Gastrocnemius medialis (tissue), 4 donors: ENCODE measurements at regions not wholly inside any gene's neighbourhood (a gene's known extent, or its start where the extent isn't known, plus 50 kb on each side); places are given as distances from the start of the nearest gene placed in this dataset.

Experiments used
- ATAC-seq, 2 donors: fragments of 150-250 bp; one replicate each; pipeline ENCODE4 v1.9.1; 2016
- DNase-seq, 2 donors: peaks; one replicate each; pipeline ENCODE4 v3.0.0-alpha.2; 2019
- H3K27ac ChIP-seq, 4 donors: fragments of 200-600 bp; sonication (generic); 1 replicate in 1 of 4; 2 replicates in 3 of 4; pipeline ENCODE4 v1.5.1; 2016 to 2018; ENCODE audit warnings: mild to moderate bottlenecking in 2 of 4, moderate library complexity in 1 of 4
- H3K27me3 ChIP-seq, 3 donors: fragments of 200-600 bp; sonication (generic) in 2 of 3; 1 replicate in 1 of 3; 2 replicates in 2 of 3; pipeline versions ENCODE4 v1.5.1 to v1.6.0; 2016 to 2019; ENCODE audit warnings: mild to moderate bottlenecking in 1 of 3, moderate library complexity in 1 of 3
- H3K36me3 ChIP-seq, 2 donors: fragments of 200-600 bp; sonication (generic) in 1 of 2; one replicate each; pipeline ENCODE4 v1.5.1; 2017 to 2018
- H3K4me1 ChIP-seq, 2 donors: fragments of 200-600 bp; sonication (generic) in 1 of 2; one replicate each; pipeline ENCODE4 v1.5.1; 2016 to 2017; ENCODE audit warnings: mild to moderate bottlenecking in 2 of 2
- H3K4me3 ChIP-seq, 4 donors: fragments of 200-600 bp; sonication (generic) in 3 of 4; 1 replicate in 1 of 4; 2 replicates in 3 of 4; pipeline ENCODE4 v1.5.1; 2016 to 2019; ENCODE audit warnings: mild to moderate bottlenecking in 2 of 4
- H3K9me3 ChIP-seq, 3 donors: fragments of 200-600 bp; sonication (generic) in 2 of 3; 1 replicate in 1 of 3; 2 replicates in 2 of 3; pipeline ENCODE4 v1.5.1; 2016 to 2019
- CTCF ChIP-seq, 5 experiments: fragments of 450-650 bp in 3 of 5; fragments of 200-600 bp in 2 of 5; sonication (generic) in 2 of 5; IDR thresholded peaks in 4 of 5; conservative IDR thresholded peaks in 1 of 5; 1 replicate in 4 of 5; 2 replicates in 1 of 5; pipeline ENCODE4 v1.5.1; 2016 to 2019; ENCODE audit warnings: antibody characterized with exemption in 5 of 5, mild to moderate bottlenecking in 3 of 5, moderate library complexity in 3 of 5
- POLR2A ChIP-seq, 2 donors: fragments of 450-650 bp; IDR thresholded peaks; one replicate each; pipeline ENCODE4 v1.6.1; 2017; ENCODE audit warnings: antibody characterized with exemption in 2 of 2, mild to moderate bottlenecking in 2 of 2, moderate library complexity in 2 of 2
- in situ Hi-C, 4 donors: fragments of 200-750 bp; cut with MboI; loops; one replicate each; pipeline versions ENCODE4 v1.15.0 to v1.8.0; 2017; ENCODE audit warnings: low sequenced_read_pairs in 4 of 4
- intact Hi-C: fragments of 100-400 bp; cut with DNase I; formaldehyde crosslinking; loops from one replicate; pipeline ENCODE4 v1.15.1; 2023; ENCODE audit warnings: low total_unique reads

GRCh38 chr7:94244760-94245159 is 149.9 kb upstream of the COL1A2 start:
- Histone ChIP-seq H3K27me3 (no peaks in the 10 kb centered on the region), H3K9me3 (no peaks in the 10 kb centered on the region), H3K27ac (no peak overlapping the region), H3K4me1 (no peaks in the 10 kb centered on the region), H3K36me3 (no peaks in the 10 kb centered on the region), H3K4me3 (no peak overlapping the region)
- ATAC-seq (no peak), DNase-seq (no peak)
- TF ChIP-seq CTCF (IDR thresholded peaks at IDR 0.05 in 4 of 5, conservative IDR thresholded peaks at IDR 0.05 in 1 of 5) (no peak), POLR2A (IDR thresholded peaks at IDR 0.05) (no peak)
- in situ Hi-C loops (no loop called here), intact Hi-C loops (no loop called here)

- TF ChIP-seq CTCF (IDR thresholded peaks at IDR 0.05 in 4 of 5, conservative IDR thresholded peaks at IDR 0.05 in 1 of 5) (no peak), POLR2A (IDR thresholded peaks at IDR 0.05) (no peak)
- in situ Hi-C loops (no loop called here), intact Hi-C loops (no loop called here)
- Histone ChIP-seq H3K27ac (no peak overlapping the region), H3K4me1 (no peaks in the 10 kb centered on the region), H3K9me3 (no peaks in the 10 kb centered on the region), H3K36me3 (no peaks in the 10 kb centered on the region), H3K4me3 (no peak overlapping the region), H3K27me3 (no peaks in the 10 kb centered on the region)
- no peak for DNase-seq
- no peak for ATAC-seq
Observed at GRCh38 chr7:94245500-94245899, 149.2 kb upstream of the COL1A2 start.

GRCh38 chr7:94247970-94248369 is 146.7 kb upstream of the COL1A2 start:
- Histone ChIP-seq H3K27ac (no peak overlapping the region), H3K4me3 (no peak overlapping the region), H3K4me1 (no peaks in the 10 kb centered on the region), H3K27me3 (no peaks in the 10 kb centered on the region), H3K9me3 (no peaks in the 10 kb centered on the region), H3K36me3 (no peaks in the 10 kb centered on the region)
- intact Hi-C loops (no loop called here), in situ Hi-C loops (no loop called here)
- no peak for DNase-seq
- no peak for ATAC-seq
- TF ChIP-seq POLR2A (IDR thresholded peaks at IDR 0.05) (no peak), CTCF (IDR thresholded peaks at IDR 0.05 in 4 of 5, conservative IDR thresholded peaks at IDR 0.05 in 1 of 5) (no peak)

- intact Hi-C loops (no loop called here), in situ Hi-C loops (no loop called here)
- no peak for DNase-seq
- H3K27me3 ChIP-seq: no peaks in the 10 kb centered on the region
- no peak overlapping the region for H3K27ac ChIP-seq
- no peaks in the 10 kb centered on the region for H3K9me3 ChIP-seq
- ATAC-seq: no peak
- no peaks in the 10 kb centered on the region for H3K4me1 ChIP-seq
- no peaks in the 10 kb centered on the region for H3K36me3 ChIP-seq
- TF ChIP-seq CTCF (IDR thresholded peaks at IDR 0.05 in 4 of 5, conservative IDR thresholded peaks at IDR 0.05 in 1 of 5) (no peak), POLR2A (IDR thresholded peaks at IDR 0.05) (no peak)
- H3K4me3 ChIP-seq: no peak overlapping the region
Observed at GRCh38 chr7:94249631-94250030, 145.1 kb upstream of the COL1A2 start.

GRCh38 chr7:94250124-94250523 is 144.6 kb upstream of the COL1A2 start:
- H3K27me3 ChIP-seq: no peaks in the 10 kb centered on the region
- H3K4me1 ChIP-seq: no peaks in the 10 kb centered on the region
- ATAC-seq (no peak), DNase-seq (no peak)
- H3K27ac ChIP-seq: no peak overlapping the region
- H3K4me3 ChIP-seq: no peak overlapping the region
- H3K9me3 ChIP-seq: no peaks in the 10 kb centered on the region
- no peaks in the 10 kb centered on the region for H3K36me3 ChIP-seq
- in situ Hi-C loops: no loop called here
- intact Hi-C loops: no loop called here
- TF ChIP-seq POLR2A (IDR thresholded peaks at IDR 0.05): no peak
- TF ChIP-seq CTCF (IDR thresholded peaks at IDR 0.05 in 4 of 5, conservative IDR thresholded peaks at IDR 0.05 in 1 of 5): no peak
